DND-41 (cell line): ENCODE measurements at regions not wholly inside any gene's neighbourhood (a gene's known extent, or its start where the extent isn't known, plus 50 kb on each side); places are given as distances from the start of the nearest gene placed in this dataset.

ENCODE experiments used
- ATAC-seq: fragments of 200-7000 bp; cut with Tn5 transposase; 3 replicates; pipeline ENCODE4 v1.9.1; 2021; ENCODE audit warnings: low read depth; ENCODE audit not compliant: insufficient read depth
- DNase-seq: peaks from one replicate; pipeline ENCODE4 v3.0.0-alpha.2; 2020
- H2AFZ ChIP-seq: 2 replicates; pipeline ENCODE4 v1.6.0; 2012; ENCODE audit warnings: low read depth, low read length
- H3K27ac ChIP-seq: 2 replicates; pipeline ENCODE4 v1.5.1; 2012; ENCODE audit warnings: low read length, inconsistent platforms
- H3K27me3 ChIP-seq: fragments of 200-600 bp; sonication (generic); 2 replicates; pipeline ENCODE4 v1.6.0; 2012; ENCODE audit warnings: low read length, mild to moderate bottlenecking, inconsistent platforms; ENCODE audit not compliant: insufficient read depth, poor library complexity
- H3K36me3 ChIP-seq: 2 replicates; pipeline ENCODE4 v1.5.1; 2012; ENCODE audit warnings: low read length, inconsistent platforms; ENCODE audit not compliant: insufficient read depth
- H3K4me1 ChIP-seq: 2 replicates; pipeline ENCODE4 v1.5.1; 2012; ENCODE audit warnings: mild to moderate bottlenecking, low read length; ENCODE audit not compliant: insufficient read depth
- H3K4me2 ChIP-seq: 2 replicates; pipeline ENCODE4 v1.6.0; 2012; ENCODE audit warnings: mild to moderate bottlenecking, moderate library complexity, low read length, inconsistent platforms; ENCODE audit not compliant: insufficient read depth
- H3K4me3 ChIP-seq, 2 experiments: fragments of 200-600 bp in 1 of 2; shearing (Covaris generic) in 1 of 2; 2 replicates each; pipeline ENCODE4 v1.5.1; 2012 to 2016; ENCODE audit warnings: inconsistent platforms in 2 of 2, low read length in 2 of 2, mild to moderate bottlenecking in 2 of 2, low read depth in 1 of 2, moderate library complexity in 1 of 2
- H3K79me2 ChIP-seq: 2 replicates; pipeline ENCODE4 v1.6.0; 2012; ENCODE audit warnings: low read length, inconsistent platforms; ENCODE audit not compliant: insufficient read depth
- H3K9ac ChIP-seq: 2 replicates; pipeline ENCODE4 v1.6.0; 2012; ENCODE audit warnings: low read depth, mild to moderate bottlenecking, inconsistent platforms, low read length, moderate library complexity
- H3K9me3 ChIP-seq: 2 replicates; pipeline ENCODE4 v1.5.1; 2012; ENCODE audit warnings: low read length, moderate library complexity, mild to moderate bottlenecking, inconsistent platforms; ENCODE audit not compliant: insufficient read depth, severe bottlenecking
- H4K20me1 ChIP-seq: 2 replicates; pipeline ENCODE4 v1.6.0; 2012; ENCODE audit warnings: low read length; ENCODE audit not compliant: insufficient read depth
- CTCF ChIP-seq: IDR thresholded peaks from 2 replicates; pipeline ENCODE4 v1.5.1; 2012; ENCODE audit warnings: borderline replicate concordance, low read length, moderate library complexity, mild to moderate bottlenecking; ENCODE audit not compliant: poor library complexity, severe bottlenecking; ENCODE audit errors: extremely low read depth
- EZH2 ChIP-seq: IDR thresholded peaks from 3 replicates; pipeline ENCODE4 v1.6.1; 2012; ENCODE audit warnings: borderline replicate concordance, low read depth, mild to moderate bottlenecking, moderate library complexity, low read length, inconsistent platforms; ENCODE audit not compliant: severe bottlenecking

GRCh38 chr2:215542690-215543089 is 106.8 kb upstream of the FN1 start:
- H2AFZ ChIP-seq, result no peak overlapping the region
- H3K9me3 ChIP-seq, result no peaks in the 10 kb centered on the region
- no peaks in the 10 kb centered on the region for H3K4me1 ChIP-seq
- ATAC-seq (no peak), DNase-seq (no peak)
- no peaks in the 10 kb centered on the region for H3K79me2 ChIP-seq
- no peaks in the 10 kb centered on the region for H3K27me3 ChIP-seq
- H4K20me1 ChIP-seq, result no peaks in the 10 kb centered on the region
- no peak overlapping the region for H3K4me3 ChIP-seq
- H3K36me3 ChIP-seq, result no peaks in the 10 kb centered on the region
- H3K9ac ChIP-seq, result no peak overlapping the region
- no peak for TF ChIP-seq EZH2
- TF ChIP-seq CTCF, result no peak
- H3K27ac ChIP-seq, result no peak overlapping the region
- H3K4me2 ChIP-seq, result no peak overlapping the region

DNA sequence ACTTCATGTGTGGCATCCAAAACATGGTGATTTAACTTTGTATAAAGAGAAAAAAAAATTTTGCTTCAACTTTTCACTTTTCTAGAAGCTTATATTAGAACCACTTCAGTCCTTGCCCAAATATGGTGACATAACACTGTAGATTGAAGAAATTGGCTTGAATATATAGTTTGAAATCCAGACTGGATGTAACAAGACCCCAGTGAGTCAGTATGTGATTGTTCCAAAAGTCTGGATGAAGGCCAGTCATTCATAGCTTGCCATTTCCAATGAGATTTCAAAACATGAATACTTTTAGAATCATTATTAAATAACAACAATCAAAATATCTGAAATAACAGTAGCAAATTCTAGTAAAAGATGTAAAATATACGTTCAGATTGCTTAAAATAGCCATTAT is 104.8 kb upstream of the FN1 start:
- no peaks in the 10 kb centered on the region for H3K27me3 ChIP-seq
- DNase-seq (no peak), ATAC-seq (no peak)
- TF ChIP-seq CTCF (no peak), EZH2 (no peak)
- H3K36me3 ChIP-seq, result no peaks in the 10 kb centered on the region
- H4K20me1 ChIP-seq, result no peaks in the 10 kb centered on the region
- no peaks in the 10 kb centered on the region for H3K4me1 ChIP-seq
- H3K4me3 ChIP-seq, result no peak overlapping the region
- H3K9me3 ChIP-seq, result no peaks in the 10 kb centered on the region
- no peak overlapping the region for H3K9ac ChIP-seq
- H2AFZ ChIP-seq, result no peak overlapping the region
- no peaks in the 10 kb centered on the region for H3K79me2 ChIP-seq
- no peak overlapping the region for H3K27ac ChIP-seq
- no peak overlapping the region for H3K4me2 ChIP-seq

DNA sequence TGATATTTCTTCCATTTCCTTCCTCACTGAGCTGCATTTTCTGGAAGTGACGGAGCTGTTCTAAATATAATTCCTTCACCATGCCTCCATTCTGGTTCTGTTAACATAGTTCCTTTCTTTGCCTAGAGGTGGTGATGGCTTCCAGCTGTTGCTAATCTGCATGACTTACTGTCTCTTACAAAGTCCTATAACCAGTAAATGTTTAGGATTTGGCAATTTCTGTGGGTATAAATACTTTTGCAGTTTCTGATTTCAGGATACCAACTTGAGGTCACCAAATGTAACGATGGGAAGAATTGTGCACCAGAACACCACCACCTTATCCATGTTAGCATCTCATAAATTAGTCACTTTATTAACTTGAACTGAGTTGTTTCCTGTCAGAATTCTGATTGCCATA is 101.7 kb upstream of the FN1 start:
- Histone ChIP-seq H3K27ac (no peak overlapping the region), H3K36me3 (no peaks in the 10 kb centered on the region), H3K4me3 (no peak overlapping the region), H3K27me3 (no peaks in the 10 kb centered on the region), H4K20me1 (no peaks in the 10 kb centered on the region), H3K9ac (no peak overlapping the region), H3K9me3 (no peaks in the 10 kb centered on the region), H2AFZ (no peak overlapping the region), H3K4me1 (no peaks in the 10 kb centered on the region), H3K4me2 (no peak overlapping the region), H3K79me2 (no peaks in the 10 kb centered on the region)
- ATAC-seq (no peak), DNase-seq (no peak)
- TF ChIP-seq CTCF (no peak), EZH2 (no peak)

DNA sequence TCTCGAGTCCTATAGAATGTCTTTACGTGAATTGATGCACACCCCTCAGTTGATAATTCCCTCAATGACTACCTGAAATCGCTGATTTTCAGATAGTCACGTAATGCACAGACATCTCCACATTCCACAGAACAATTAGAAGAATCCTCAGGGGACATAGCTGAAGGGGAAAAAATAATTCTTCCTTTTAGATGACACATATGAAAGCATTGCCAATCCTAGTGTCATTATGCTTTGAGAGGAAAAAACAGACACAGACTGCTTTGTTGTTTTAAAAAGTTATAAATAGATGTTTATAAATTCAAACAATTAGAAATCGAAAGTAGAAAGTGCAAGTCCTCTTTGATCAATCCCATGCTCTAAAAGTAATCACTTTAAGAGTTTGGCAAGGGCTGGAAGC is 100.6 kb upstream of the FN1 start:
- Histone ChIP-seq H3K4me3 (no peak overlapping the region), H3K4me2 (no peak overlapping the region), H3K4me1 (no peaks in the 10 kb centered on the region), H3K9ac (no peak overlapping the region), H3K27ac (no peak overlapping the region), H3K36me3 (no peaks in the 10 kb centered on the region), H3K27me3 (no peaks in the 10 kb centered on the region), H3K79me2 (no peaks in the 10 kb centered on the region), H4K20me1 (no peaks in the 10 kb centered on the region), H3K9me3 (no peaks in the 10 kb centered on the region), H2AFZ (no peak overlapping the region)
- ATAC-seq (no peak), DNase-seq (no peak)
- TF ChIP-seq EZH2 (no peak), CTCF (no peak)
